ENCODE measurements at regions not wholly inside any gene's neighbourhood (a gene's known extent, or its start where the extent isn't known, plus 50 kb on each side); places are given as distances from the start of the nearest gene placed in this dataset.

DNA sequence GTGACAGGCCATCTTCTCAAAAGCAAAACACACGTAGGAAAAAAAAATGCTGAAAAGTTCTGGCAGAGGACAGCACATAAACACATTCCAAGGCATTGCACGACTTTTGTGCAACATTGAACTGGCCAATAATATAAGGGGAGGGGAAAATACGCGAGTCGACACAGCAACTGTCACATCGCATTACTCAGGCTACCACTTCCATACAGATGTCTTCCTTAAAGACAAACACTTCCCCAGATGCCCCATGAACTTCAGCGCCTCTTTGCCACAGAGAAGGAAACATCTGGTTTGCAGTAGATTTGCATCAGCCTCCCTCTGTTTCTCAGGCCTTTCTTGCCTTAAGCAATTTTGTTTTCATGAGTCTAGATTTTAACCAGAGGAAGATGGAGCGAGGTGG lies 144.4 kb upstream of the IGF1R start:
- in situ Hi-C loops (cut with MboI) (no loop called here), intact Hi-C loops (cut with micrococcal nuclease) (no loop called here)
- Histone ChIP-seq H3K27me3 (ENCODE audit: control insufficient read depth in 2 of 2, insufficient read depth in 2 of 2, low read length in 2 of 2) (peaks cover 0 to 14% of the 10 kb centered on the region in 2 experiments; a peak in 3 of 5 replicates), H3K4me1 (replicated peaks in 1 of 2; ENCODE audit: control insufficient read depth in 2 of 2, insufficient read depth in 2 of 2, low read length in 2 of 2) (no peaks in the 10 kb centered on the region), H3K9ac (ENCODE audit: insufficient read depth in 1 of 2, low read depth in 2 of 2, low read length in 2 of 2) (no peak overlapping the region), H3K79me2 (ENCODE audit: control insufficient read depth, insufficient read depth, low read length) (no peaks in the 10 kb centered on the region), H3K27ac (ENCODE audit: extremely low read depth, low read depth, low read length) (no peak overlapping the region), H2AFZ (ENCODE audit: low read depth, low read length) (no peak overlapping the region), H3K4me3 (no peak overlapping the region), H3K9me1 (ENCODE audit: control insufficient read depth, insufficient read depth, low read length) (no peaks in the 10 kb centered on the region), H3K4me2 (ENCODE audit: insufficient read depth, low read length) (no peak overlapping the region), H3K9me3 (replicated peaks; ENCODE audit: control insufficient read depth, insufficient read depth, low read depth, low read length) (no peaks in the 10 kb centered on the region), H4K20me1 (replicated peaks; ENCODE audit: control insufficient read depth, insufficient read depth, low read length) (no peaks in the 10 kb centered on the region), H3K36me3 (ENCODE audit: control insufficient read depth, insufficient read depth, low read length) (no peaks in the 10 kb centered on the region)
- no TSS peak for BruUV-seq (replicated peaks)
- ChIA-PET POLR2A (interaction anchor here (1.1 kb wide), 1 partner anchor 10 kb away, joined by 3 read pairs; no protein-coding TSS in a partner anchor), CTCF (ENCODE audit: low intra/inter-chr PET ratio) (no interaction called here)
- DNase-seq (ENCODE audit: extremely low read depth in 1 of 4, low spot score in 3 of 4) (no peak), FAIRE-seq (no peak), ATAC-seq (no peak)
- 0% methylated on average over 8 of the region's 8 CpGs for WGBS (ENCODE audit: insufficient coverage, low coverage, missing lambda C conversion rate)
- TF ChIP-seq RBM25 (IDR thresholded peaks at IDR 0.05; ENCODE audit: low read depth, low read length, severe bottlenecking) = no peak
- no peak for TF ChIP-seq TFAM (CRISPR knock-in tag; conservative IDR thresholded peaks at IDR 0.05)
- TF ChIP-seq, protein P1, sequence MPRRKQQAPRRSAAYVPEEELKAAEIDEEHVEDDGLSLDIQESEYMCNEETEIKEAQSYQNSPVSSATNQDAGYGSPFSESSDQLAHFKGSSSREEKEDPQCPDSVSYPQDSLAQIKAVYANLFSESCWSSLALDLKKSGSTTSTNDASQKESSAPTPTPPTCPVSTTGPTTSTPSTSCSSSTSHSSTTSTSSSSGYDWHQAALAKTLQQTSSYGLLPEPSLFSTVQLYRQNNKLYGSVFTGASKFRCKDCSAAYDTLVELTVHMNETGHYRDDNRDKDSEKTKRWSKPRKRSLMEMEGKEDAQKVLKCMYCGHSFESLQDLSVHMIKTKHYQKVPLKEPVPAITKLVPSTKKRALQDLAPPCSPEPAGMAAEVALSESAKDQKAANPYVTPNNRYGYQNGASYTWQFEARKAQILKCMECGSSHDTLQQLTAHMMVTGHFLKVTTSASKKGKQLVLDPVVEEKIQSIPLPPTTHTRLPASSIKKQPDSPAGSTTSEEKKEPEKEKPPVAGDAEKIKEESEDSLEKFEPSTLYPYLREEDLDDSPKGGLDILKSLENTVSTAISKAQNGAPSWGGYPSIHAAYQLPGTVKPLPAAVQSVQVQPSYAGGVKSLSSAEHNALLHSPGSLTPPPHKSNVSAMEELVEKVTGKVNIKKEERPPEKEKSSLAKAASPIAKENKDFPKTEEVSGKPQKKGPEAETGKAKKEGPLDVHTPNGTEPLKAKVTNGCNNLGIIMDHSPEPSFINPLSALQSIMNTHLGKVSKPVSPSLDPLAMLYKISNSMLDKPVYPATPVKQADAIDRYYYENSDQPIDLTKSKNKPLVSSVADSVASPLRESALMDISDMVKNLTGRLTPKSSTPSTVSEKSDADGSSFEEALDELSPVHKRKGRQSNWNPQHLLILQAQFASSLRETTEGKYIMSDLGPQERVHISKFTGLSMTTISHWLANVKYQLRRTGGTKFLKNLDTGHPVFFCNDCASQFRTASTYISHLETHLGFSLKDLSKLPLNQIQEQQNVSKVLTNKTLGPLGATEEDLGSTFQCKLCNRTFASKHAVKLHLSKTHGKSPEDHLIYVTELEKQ (CRISPR knock-in tag; IDR thresholded peaks at IDR 0.05) = no peak
- TF ChIP-seq TCF7L2 (IDR thresholded peaks at IDR 0.05; ENCODE audit: low read depth, low read length) = no peak
- no peak for TF ChIP-seq CBX2 (IDR thresholded peaks at IDR 0.05; ENCODE audit: insufficient read depth, low read length, poor library complexity, severe bottlenecking)
- no peak for TF ChIP-seq ZNF197 (CRISPR knock-in tag; IDR thresholded peaks at IDR 0.05; ENCODE audit: low read depth)
- TF ChIP-seq EP400 (IDR thresholded peaks at IDR 0.05) = no peak
- no peak for TF ChIP-seq MAFF (IDR thresholded peaks at IDR 0.05; ENCODE audit: low read length)
- no peak for TF ChIP-seq ZNF12 (CRISPR knock-in tag; IDR thresholded peaks at IDR 0.05)
- no peak for TF ChIP-seq FOXA1 (IDR thresholded peaks at IDR 0.05; ENCODE audit: borderline replicate concordance)
- TF ChIP-seq SLC30A9 (CRISPR knock-in tag; IDR thresholded peaks at IDR 0.05) = no peak
- TF ChIP-seq ZNF253 (CRISPR knock-in tag; conservative IDR thresholded peaks at IDR 0.05) = no peak
- no peak for TF ChIP-seq ZFPM2 (CRISPR knock-in tag; IDR thresholded peaks at IDR 0.05)
- TF ChIP-seq KDM1A (IDR thresholded peaks at IDR 0.05) = no peak
- TF ChIP-seq XRCC3 (IDR thresholded peaks at IDR 0.05) = no peak
